HG03460 (cell line): ENCODE measurements at regions not wholly inside any gene's neighbourhood (a gene's known extent, or its start where the extent isn't known, plus 50 kb on each side); places are given as distances from the start of the nearest gene placed in this dataset.

Experiments used
- ATAC-seq: cut with Tn5 transposase; IDR thresholded peaks from one replicate; pipeline ENCODE4 v1.9.1; 2021; ENCODE audit not compliant: unreplicated experiment

DNA sequence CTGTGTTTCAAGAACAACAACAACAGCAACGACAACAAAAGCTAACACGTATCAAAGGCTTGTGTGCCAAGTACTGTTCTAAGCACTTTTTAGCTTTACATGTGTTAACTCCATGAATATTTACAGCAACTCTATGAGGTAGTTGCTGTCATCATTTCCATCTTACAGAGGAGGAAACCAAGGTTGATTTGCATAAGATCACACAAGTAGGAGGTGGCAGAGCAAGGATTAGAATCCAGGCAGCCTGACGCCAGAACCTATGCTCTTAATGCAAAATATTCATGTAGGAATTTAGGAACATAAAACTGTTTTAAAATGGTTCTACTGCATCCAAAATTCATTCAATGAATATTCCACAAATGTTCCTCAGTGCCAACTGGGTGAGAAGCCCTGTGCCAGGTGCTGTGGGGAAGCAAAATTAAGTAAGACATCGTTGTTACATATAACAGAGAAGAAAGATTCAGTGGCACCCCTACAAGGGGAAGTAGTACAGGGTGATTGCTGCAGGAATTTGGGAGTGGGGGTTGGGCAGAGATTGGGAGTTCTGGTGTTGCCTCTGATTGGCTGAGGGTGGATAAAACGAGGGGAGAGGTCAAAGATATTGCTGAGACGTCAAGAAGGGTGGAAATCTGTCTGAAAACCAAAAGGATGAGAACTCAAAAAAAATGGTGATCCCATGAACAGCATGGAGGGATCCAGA is 86.1 kb upstream of the ARHGAP20 start:
- ATAC-seq = no peak

- ATAC-seq = peak; percentile 87
These were observed 85.2 kb upstream of the ARHGAP20 start for GRCh38 chr11:110797453-110797852.

DNA sequence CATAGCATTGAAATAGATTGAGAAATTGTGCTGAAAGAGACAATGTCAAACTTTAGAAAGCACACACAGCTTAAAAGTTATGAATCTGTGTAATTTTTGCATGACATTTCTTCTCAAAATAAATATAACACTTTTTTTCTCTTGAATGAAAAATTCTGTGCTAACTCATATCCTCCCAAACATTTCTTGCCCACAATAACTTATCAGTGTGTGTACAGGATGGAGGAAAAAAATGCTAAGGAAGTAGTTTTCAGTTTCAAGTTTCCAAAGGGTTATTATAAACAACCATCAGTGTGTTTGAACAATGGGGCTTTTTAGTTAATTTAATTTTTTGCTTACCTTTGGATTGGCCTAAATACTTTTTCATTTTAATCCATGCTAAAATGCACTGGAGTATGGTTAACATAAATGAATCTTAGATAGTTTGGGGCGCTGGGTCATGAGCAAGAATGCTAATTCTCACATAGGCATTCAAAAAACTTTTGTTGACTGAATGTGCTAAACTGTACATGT is 82.9 kb upstream of the ARHGAP20 start:
- ATAC-seq = no peak

- no peak for ATAC-seq
These were observed 81.3 kb upstream of the ARHGAP20 start for GRCh38 chr11:110793556-110793955.

- no peak for ATAC-seq
These were observed 79.4 kb upstream of the ARHGAP20 start for GRCh38 chr11:110791621-110792020.

DNA sequence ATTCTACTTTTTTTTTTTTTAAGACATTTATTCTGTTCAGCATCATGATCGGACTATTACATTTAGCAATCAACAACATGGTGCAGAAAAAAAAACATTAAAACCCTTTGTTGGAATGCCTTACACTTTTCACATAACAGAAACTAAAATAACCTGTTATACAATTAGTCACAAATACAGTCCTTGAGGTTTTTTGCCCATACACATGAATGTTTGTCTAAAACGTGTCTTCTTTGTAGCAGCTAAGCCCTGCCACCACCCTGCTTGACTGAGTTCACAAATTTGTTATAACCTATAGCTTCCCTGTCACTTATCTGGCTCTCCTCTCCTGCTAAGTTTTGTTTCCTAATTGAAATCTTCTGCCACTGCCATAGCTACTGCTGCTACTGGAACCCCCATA is 75.4 kb upstream of the ARHGAP20 start:
- no peak for ATAC-seq

DNA sequence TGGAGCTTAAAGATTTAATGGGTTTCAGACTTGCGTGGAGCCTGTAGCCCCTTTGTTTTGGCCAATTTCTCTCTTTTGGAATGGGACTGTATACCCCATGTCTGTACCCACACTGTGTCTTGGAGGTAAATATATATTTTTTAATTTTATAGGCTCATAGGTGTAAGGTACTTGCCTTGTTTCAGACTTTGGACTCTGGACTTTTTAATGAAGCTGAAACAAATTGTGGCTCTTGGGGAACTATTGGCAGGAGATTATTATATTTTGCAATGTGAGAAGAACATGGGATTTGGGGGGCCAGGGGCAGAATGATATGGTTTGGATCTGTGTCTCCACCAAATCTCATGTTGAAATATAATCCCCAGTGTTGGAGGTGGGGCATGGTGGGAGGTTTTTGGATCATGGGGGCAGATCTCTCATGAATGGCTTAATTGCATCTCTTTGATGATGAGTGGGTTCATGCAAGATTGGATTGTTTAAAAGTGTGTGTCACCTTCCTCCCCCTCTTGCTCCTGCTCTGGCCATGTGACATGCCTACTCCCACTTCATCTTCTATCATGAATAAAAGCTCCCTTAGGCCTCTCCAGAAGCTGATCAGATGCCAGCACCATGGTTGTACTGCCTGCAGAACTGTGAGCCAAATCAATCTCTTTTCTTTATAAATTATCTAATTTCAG is 74.1 kb upstream of the ARHGAP20 start:
- no peak for ATAC-seq

- ATAC-seq = no peak
These were observed 73.2 kb upstream of the ARHGAP20 start for GRCh38 chr11:110785398-110785797.

GRCh38 chr11:110782616-110783015 is 70.4 kb upstream of the ARHGAP20 start:
- no peak for ATAC-seq

GRCh38 chr11:110779108-110779507 is 66.9 kb upstream of the ARHGAP20 start:
- no peak for ATAC-seq

DNA sequence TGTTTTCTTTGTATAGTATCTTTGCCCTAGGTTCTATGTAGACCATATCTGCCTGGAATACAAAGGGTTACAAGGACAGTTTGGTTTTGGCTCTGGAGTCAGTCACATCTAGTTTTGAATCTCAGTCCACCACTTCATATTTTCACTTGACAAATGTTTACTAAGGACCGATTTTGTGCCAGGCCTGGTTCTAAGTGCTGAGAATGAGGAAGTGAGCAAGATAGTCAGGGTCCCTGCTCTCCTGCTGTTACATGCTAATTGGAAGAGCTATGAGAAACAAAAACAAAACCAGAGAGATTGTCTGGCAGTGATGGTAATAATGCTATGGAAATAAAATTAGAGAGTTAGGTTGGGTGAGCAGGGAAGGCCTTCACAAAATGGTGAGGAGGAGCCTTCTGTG is 66.1 kb upstream of the ARHGAP20 start:
- ATAC-seq = no peak

DNA sequence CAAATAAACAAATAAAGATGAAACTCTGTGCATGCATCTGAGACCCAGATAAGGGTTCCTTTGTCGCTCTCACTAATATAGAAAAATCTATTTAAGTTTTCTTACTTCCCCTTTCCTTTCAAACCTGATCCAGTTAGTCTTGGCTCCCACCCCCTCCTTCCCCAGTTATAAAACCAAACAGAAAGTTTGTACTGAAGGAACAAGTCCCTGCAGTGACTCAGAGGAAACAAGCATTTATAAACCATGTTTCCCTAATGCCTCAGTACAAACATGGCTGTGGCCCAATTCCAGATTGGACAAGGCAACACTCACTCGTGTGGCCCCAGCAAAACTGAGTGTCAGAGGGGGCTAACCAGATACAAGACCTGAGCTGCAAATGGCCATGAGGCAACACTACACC is 65.5 kb upstream of the ARHGAP20 start:
- ATAC-seq = no peak

DNA sequence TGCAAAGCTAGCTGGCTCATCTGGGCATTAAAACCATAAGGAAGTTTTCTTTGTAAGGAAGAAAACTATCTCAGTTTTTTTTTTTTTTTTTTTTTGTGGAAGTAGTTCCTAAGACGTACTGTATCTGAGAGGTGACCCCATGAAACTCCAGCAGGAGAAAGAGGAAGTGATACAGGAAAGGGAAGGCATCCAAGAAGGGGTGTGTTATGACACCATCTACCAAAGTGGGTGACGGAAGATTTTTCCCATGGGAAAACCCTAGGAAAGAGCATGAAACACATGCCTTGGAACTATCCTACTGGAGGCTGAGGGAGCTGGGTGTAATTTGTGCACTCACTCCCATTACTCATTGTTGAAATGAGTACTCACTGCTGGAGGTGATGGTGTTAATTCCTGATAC is 63.8 kb upstream of the ARHGAP20 start:
- no peak for ATAC-seq

- ATAC-seq = no peak
These were observed 62.1 kb upstream of the ARHGAP20 start for GRCh38 chr11:110774138-110775014.

DNA sequence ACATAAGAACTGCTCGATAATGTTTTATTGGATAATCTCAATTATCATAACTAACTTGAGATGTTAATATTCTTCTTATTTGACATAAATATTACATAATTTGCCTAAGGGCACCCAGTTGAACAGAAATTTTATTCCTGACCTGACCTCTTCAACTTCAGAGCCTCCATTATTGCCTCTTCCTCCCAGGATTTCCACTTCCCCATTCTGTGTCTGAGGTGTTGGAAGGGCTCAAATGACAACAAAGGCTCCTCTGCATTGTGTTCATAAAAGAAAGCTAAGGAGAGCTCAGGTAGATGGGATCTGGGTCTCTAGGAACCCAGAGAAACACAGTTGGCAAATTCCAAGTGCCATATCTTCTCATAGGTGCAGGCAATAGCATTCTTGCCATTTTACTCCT is 61.2 kb upstream of the ARHGAP20 start:
- no peak for ATAC-seq

DNA sequence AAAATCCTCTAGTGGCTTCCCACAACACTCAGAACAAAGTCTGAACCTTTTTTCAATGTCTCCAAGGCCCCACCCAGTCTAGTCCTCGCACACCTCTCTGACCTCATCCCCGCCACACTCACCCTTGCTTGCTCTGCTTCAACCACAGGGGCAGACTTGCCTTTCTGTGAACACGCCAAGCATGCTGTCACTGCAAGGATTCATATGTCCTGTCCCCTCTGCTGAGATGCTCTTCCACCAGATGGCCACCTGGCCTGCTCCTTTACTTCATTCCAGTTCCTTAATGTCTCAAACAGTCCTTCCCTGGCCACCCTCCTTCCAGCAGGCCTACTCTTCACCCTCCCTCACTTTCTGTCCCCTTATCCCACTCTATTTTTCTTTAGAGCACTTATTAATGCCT is 60.6 kb upstream of the ARHGAP20 start:
- ATAC-seq = no peak

DNA sequence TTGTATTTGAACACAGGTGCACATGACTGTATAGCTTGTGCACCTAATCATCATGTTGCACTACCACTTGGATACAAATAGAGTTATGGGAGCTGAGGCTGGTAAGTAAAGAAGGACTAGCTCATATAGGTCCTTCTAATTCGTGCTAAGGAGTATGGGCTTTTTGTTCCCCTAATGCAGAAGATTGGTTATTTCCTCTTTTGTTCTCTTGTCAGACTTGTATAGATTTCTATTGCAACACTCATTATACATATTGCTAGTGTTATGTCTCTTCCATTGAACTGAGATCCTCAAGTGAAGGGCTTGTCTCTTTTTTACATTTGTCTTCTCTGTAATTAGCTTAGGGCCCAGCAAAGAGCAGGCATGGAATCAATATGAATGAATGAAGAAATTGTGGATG is 54.1 kb upstream of the ARHGAP20 start:
- ATAC-seq = no peak

GRCh38 chr11:110764485-110764884 is 52.2 kb upstream of the ARHGAP20 start:
- ATAC-seq = no peak

GRCh38 chr11:110763249-110764011 is 51.2 kb upstream of the ARHGAP20 start:
- no peak for ATAC-seq

DNA sequence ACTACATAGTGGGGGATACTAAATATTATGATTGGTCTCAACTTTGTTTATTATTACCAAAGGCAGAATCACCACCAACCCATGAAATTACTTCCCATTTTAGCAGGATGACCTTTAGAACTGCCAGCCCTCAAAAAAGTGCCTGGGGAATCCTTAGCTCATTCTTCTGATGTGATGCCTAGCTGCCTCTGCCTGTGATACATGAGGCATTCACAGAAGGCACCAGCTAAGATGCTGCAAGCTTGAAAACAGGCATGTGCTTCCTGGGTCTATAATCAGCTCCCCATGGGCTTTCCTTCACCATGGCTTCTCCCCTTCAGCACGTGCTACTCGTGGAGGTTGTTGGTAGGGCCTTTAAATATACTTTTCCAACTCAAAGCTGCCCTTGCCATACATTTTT is 50.4 kb upstream of the ARHGAP20 start:
- ATAC-seq = no peak
